HepG2 (cell line): ENCODE measurements at regions not wholly inside any gene's neighbourhood (a gene's known extent, or its start where the extent isn't known, plus 50 kb on each side); places are given as distances from the start of the nearest gene placed in this dataset.

Source experiments
- ATAC-seq: fragments of 200-7000 bp; cut with Tn5 transposase; 3 replicates; pipeline ENCODE4 v1.9.1; 2020; ENCODE audit warnings: mild to moderate bottlenecking, moderate library complexity
- BruUV-seq: library from RNA; stranded (reverse); fragments of 400-500 nt; replicated peaks from 2 replicates; lab custom pipeline; 2021; lab: Mats Ljungman, UMichigan
- CTCF ChIA-PET: fragments of 300-600 bp; formaldehyde crosslinking; extraction: SDS; loops from one replicate; lab custom pipeline; 2021; ENCODE audit warnings: low total read pairs, inconsistent platforms, low intra/inter-chr PET ratio; lab: Yijun Ruan, JAX
- POLR2A ChIA-PET: fragments of 350-600 bp; sonication (Branson Sonifier 250); formaldehyde crosslinking; loops from one replicate; lab custom pipeline; 2020; ENCODE audit warnings: antibody characterized with exemption, inconsistent platforms; lab: Yijun Ruan, JAX
- DNase-seq: peaks from one replicate; pipeline ENCODE4 v3.0.0-alpha.2; 2015; ENCODE audit warnings: low spot score
- FAIRE-seq: peaks from 3 replicates; lab custom pipeline; 2011; peaks lifted over from hg19 to GRCh38; lab: Jason Lieb, UNC
- H2AFZ ChIP-seq: one replicate; pipeline ENCODE4 v1.6.1; 2011; ENCODE audit warnings: low read length, inconsistent platforms
- H3K27ac ChIP-seq: fragments of 300-600 bp; 3 replicates; pipeline ENCODE4 v1.8.0; 2011; ENCODE audit warnings: mixed run types, mild to moderate bottlenecking, mixed read lengths, low read length, inconsistent platforms; ENCODE audit not compliant: insufficient read depth; ENCODE audit errors: extremely low read length
- H3K27me3 ChIP-seq, 2 experiments: fragments of 200-600 bp in 1 of 2; 2 replicates in 1 of 2; 3 replicates in 1 of 2; pipeline versions ENCODE4 v1.6.0 to v1.8.0; 2011; ENCODE audit warnings: low read length in 2 of 2, mild to moderate bottlenecking in 2 of 2, moderate library complexity in 2 of 2, inconsistent platforms in 1 of 2; ENCODE audit not compliant: insufficient read depth in 2 of 2, control insufficient read depth in 1 of 2
- H3K36me3 ChIP-seq, 2 experiments: fragments of 200-600 bp in 1 of 2; replicated peaks in 1 of 2; 2 replicates in 1 of 2; 3 replicates in 1 of 2; pipeline versions ENCODE4 v1.5.1 to v1.8.0; 2011; ENCODE audit warnings: low read length in 2 of 2, inconsistent platforms in 1 of 2; ENCODE audit not compliant: insufficient read depth in 2 of 2, control insufficient read depth in 1 of 2
- H3K4me1 ChIP-seq: 2 replicates; pipeline ENCODE4 v1.5.1; 2012; ENCODE audit warnings: low read length, inconsistent platforms; ENCODE audit not compliant: insufficient read depth
- H3K4me2 ChIP-seq: 2 replicates; pipeline ENCODE4 v1.6.0; 2011; ENCODE audit warnings: low read depth, low read length, inconsistent platforms
- H3K4me3 ChIP-seq, 3 experiments: fragments of 200-600 bp in 1 of 3; sonication (generic), shearing (Covaris generic) in 1 of 3; replicated peaks in 1 of 3; 2 replicates each; pipeline ENCODE4 v1.5.1; 2011 to 2016; ENCODE audit warnings: low read length in 3 of 3, inconsistent platforms in 2 of 3, low read depth in 2 of 3, mild to moderate bottlenecking in 2 of 3, control low read depth in 1 of 3, mixed read lengths in 1 of 3; ENCODE audit not compliant: insufficient read depth in 1 of 3
- H3K79me2 ChIP-seq: one replicate; pipeline ENCODE4 v1.6.1; 2011; ENCODE audit warnings: low read length, inconsistent platforms; ENCODE audit not compliant: insufficient read depth
- H3K9ac ChIP-seq: 2 replicates; pipeline ENCODE4 v1.6.0; 2011; ENCODE audit warnings: mild to moderate bottlenecking, low read depth, low read length, inconsistent platforms; ENCODE audit not compliant: insufficient read depth
- H3K9me3 ChIP-seq: 2 replicates; pipeline ENCODE4 v1.5.1; 2012; ENCODE audit warnings: mild to moderate bottlenecking, low read length
- H4K20me1 ChIP-seq: 2 replicates; pipeline ENCODE4 v1.6.0; 2011; ENCODE audit warnings: inconsistent platforms, mild to moderate bottlenecking, low read length, moderate library complexity; ENCODE audit not compliant: insufficient read depth
- NR2F2 ChIP-seq: IDR thresholded peaks from 2 replicates; pipeline ENCODE4 v1.6.1; 2012; ENCODE audit warnings: low read depth, inconsistent platforms, borderline replicate concordance
- TOPORS ChIP-seq: sonication (generic); formaldehyde crosslinking; IDR thresholded peaks from 2 replicates; pipeline ENCODE4 v1.8.0; 2023; ENCODE audit warnings: mild to moderate bottlenecking, missing genetic modification reagents
- WGBS: methylation state at CpG from one replicate; pipeline ENCODE4 v1.1.6; 2017; ENCODE audit warnings: low lambda C conversion rate; 5-methylcytosine and 5-hydroxymethylcytosine counted together
- in situ Hi-C: cut with HindIII; loops from 2 replicates; pipeline ENCODE4 v1.10.0; 2017; ENCODE audit warnings: low pct_unique_long_range_greater_than_20kb; ENCODE audit not compliant: extremely low pct_ligation_motif_present
- intact Hi-C: fragments of 100-400 bp; cut with micrococcal nuclease; formaldehyde crosslinking; loops from one replicate; pipeline ENCODE4 v1.10.0; 2022; ENCODE audit not compliant: unreplicated experiment

DNA sequence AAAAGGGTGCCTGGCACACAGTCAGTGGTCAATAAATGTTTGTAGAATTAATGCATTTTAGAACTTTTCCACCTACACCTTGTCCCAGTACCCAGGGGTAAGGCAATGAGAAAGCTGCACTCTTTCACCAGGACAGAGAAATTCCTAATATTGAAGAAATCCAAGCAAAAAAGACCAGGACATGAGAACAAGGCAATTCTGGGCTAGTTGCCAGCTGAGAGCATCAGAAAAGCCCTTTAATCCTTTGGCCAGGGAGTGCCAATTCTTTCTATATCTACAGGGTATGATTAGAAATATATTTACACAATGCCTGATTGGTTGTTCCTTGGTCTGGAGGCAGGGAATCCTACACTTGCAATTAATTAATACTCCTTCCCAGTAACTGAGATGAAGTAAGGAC is 492.4 kb upstream of the NFIA start:
- BruUV-seq, result no TSS peak
- in situ Hi-C loops, result no loop called here
- Histone ChIP-seq H3K4me1 (no peaks in the 10 kb centered on the region), H3K27ac (no peak overlapping the region), H3K36me3 (no peaks in the 10 kb centered on the region), H3K9ac (no peak overlapping the region), H3K79me2 (no peaks in the 10 kb centered on the region), H2AFZ (no peak overlapping the region), H3K4me3 (no peak overlapping the region), H3K9me3 (no peaks in the 10 kb centered on the region), H4K20me1 (no peaks in the 10 kb centered on the region), H3K4me2 (no peak overlapping the region), H3K27me3 (no peaks in the 10 kb centered on the region)
- DNase-seq, result no peak
- FAIRE-seq, result no peak
- ATAC-seq, result no peak
- no peak for TF ChIP-seq NR2F2
- POLR2A ChIA-PET, result no interaction called here
- CTCF ChIA-PET, result no interaction called here
- intact Hi-C loops, result no loop called here

DNA sequence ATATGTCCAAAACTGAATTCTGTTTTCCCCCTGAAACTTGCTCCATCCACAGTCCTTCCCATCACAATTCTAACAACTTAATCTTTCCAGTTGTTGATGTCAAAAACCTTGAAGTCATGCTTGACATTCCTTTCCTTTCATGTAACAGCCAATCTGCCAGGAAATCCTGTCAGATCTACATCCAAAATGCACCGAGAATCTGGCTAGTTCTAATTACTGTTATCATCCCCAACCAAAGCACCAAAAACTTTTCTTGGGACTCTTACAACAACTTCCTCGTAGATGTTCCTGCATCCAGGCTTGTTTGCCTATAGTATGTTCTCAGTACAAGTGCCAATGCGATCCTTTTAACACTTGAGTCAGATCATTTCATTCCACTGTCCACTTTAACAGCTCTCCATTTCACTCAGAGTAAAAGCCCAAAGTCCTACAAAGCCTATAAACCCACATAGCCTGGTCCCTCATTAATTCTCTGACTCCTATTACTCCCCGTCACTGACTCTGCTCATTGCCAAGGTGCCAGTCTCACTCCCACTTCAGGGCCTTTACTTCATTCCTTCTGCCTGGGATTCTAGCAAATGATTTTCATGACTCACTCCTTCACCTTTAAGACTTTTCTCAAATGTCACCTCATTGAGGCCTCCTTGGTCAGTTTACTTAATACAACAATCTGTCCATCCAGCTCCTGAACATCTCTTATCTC is 493.2 kb upstream of the NFIA start:
- intact Hi-C loops (no loop called here), in situ Hi-C loops (no loop called here)
- FAIRE-seq (no peak), DNase-seq (no peak), ATAC-seq (no peak)
- Histone ChIP-seq H2AFZ (no peak overlapping the region), H3K36me3 (no peaks in the 10 kb centered on the region), H3K4me3 (no peak overlapping the region), H4K20me1 (no peaks in the 10 kb centered on the region), H3K9ac (no peak overlapping the region), H3K79me2 (no peaks in the 10 kb centered on the region), H3K4me2 (no peak overlapping the region), H3K4me1 (no peaks in the 10 kb centered on the region), H3K27me3 (no peaks in the 10 kb centered on the region), H3K27ac (no peak overlapping the region), H3K9me3 (peaks cover 5% of the 10 kb centered on the region; the same call in 1 of the 2 replicates)
- ChIA-PET CTCF (no interaction called here), POLR2A (no interaction called here)
- 17% methylated on average over 4 of the region's 4 CpGs for WGBS
- BruUV-seq, result no TSS peak
- TF ChIP-seq TOPORS (CRISPR knock-in tag), result no peak
